Karpas-422 (cell line): ENCODE measurements at regions not wholly inside any gene's neighbourhood (a gene's known extent, or its start where the extent isn't known, plus 50 kb on each side); places are given as distances from the start of the nearest gene placed in this dataset.

Experiments used
- DNase-seq: peaks from one replicate; pipeline ENCODE4 v3.0.0-alpha.2; 2015
- H2AFZ ChIP-seq: fragments of 200-600 bp; sonication (generic); 2 replicates; pipeline ENCODE4 v1.6.1; 2014; ENCODE audit warnings: antibody characterized with exemption, low read length, mixed read lengths
- H3K27ac ChIP-seq: fragments of 200-600 bp; sonication (generic); 2 replicates; pipeline ENCODE4 v1.5.1; 2014; ENCODE audit warnings: mild to moderate bottlenecking, low read length, moderate library complexity
- H3K27me3 ChIP-seq: fragments of 200-600 bp; sonication (generic); 2 replicates; pipeline ENCODE4 v1.6.1; 2014; ENCODE audit warnings: low read length, mixed read lengths
- H3K36me3 ChIP-seq: fragments of 200-600 bp; sonication (generic); 2 replicates; pipeline ENCODE4 v1.6.1; 2014; ENCODE audit warnings: low read length, mixed read lengths; ENCODE audit not compliant: insufficient read depth
- H3K4me1 ChIP-seq: fragments of 200-600 bp; sonication (generic); 2 replicates; pipeline ENCODE4 v1.6.1; 2014; ENCODE audit warnings: mild to moderate bottlenecking, low read length, mixed read lengths
- H3K4me2 ChIP-seq: fragments of 200-600 bp; sonication (generic); 2 replicates; pipeline ENCODE4 v1.6.1; 2014; ENCODE audit warnings: low read length, low read depth, mild to moderate bottlenecking; ENCODE audit not compliant: poor library complexity, severe bottlenecking
- H3K4me3 ChIP-seq: fragments of 200-600 bp; sonication (generic); 2 replicates; pipeline ENCODE4 v1.5.1; 2014; ENCODE audit warnings: mild to moderate bottlenecking, antibody characterized with exemption, low read length, mixed read lengths
- H3K79me2 ChIP-seq: fragments of 200-600 bp; sonication (generic); 2 replicates; pipeline ENCODE4 v1.6.1; 2014; ENCODE audit warnings: mild to moderate bottlenecking, low read length, mixed read lengths
- H3K9ac ChIP-seq: fragments of 200-600 bp; sonication (generic); 2 replicates; pipeline ENCODE4 v1.6.0; 2014; ENCODE audit warnings: low read length
- H3K9me2 ChIP-seq: fragments of 200-600 bp; sonication (generic), shearing (Covaris generic); replicated peaks from 2 replicates; pipeline ENCODE4 v1.6.0; 2014; ENCODE audit warnings: mild to moderate bottlenecking, low read length, moderate library complexity; ENCODE audit not compliant: insufficient read depth
- H3K9me3 ChIP-seq: fragments of 300-700, 200-600 bp; sonication (generic); 2 replicates; pipeline ENCODE4 v1.6.1; 2014; ENCODE audit warnings: low read length, mixed read lengths
- H4K20me1 ChIP-seq: fragments of 200-600 bp; sonication (generic); 2 replicates; pipeline ENCODE4 v1.6.1; 2014; ENCODE audit warnings: mild to moderate bottlenecking, antibody characterized with exemption, low read length, low read depth; ENCODE audit not compliant: insufficient read depth

GRCh38 chr12:66862356-66862985, 183.6 kb upstream of the GRIP1 start:
- Histone ChIP-seq H3K4me1 (peaks cover 10% of the 10 kb centered on the region), H2AFZ (no peak overlapping the region), H3K9me3 (no peaks in the 10 kb centered on the region), H4K20me1 (no peaks in the 10 kb centered on the region), H3K9ac (no peak overlapping the region), H3K4me2 (no peak overlapping the region), H3K36me3 (no peaks in the 10 kb centered on the region), H3K27ac (no peak overlapping the region), H3K27me3 (no peaks in the 10 kb centered on the region), H3K9me2 (no peaks in the 10 kb centered on the region), H3K4me3 (no peak overlapping the region), H3K79me2 (no peaks in the 10 kb centered on the region)
- DNase-seq = peak; percentile 24

GRCh38 chr12:66863276-66863675, 184.4 kb upstream of the GRIP1 start:
- Histone ChIP-seq H3K79me2 (no peaks in the 10 kb centered on the region), H3K36me3 (no peaks in the 10 kb centered on the region), H3K9ac (no peak overlapping the region), H3K9me3 (no peaks in the 10 kb centered on the region), H4K20me1 (no peaks in the 10 kb centered on the region), H3K27me3 (no peaks in the 10 kb centered on the region), H3K9me2 (no peaks in the 10 kb centered on the region), H3K4me1 (peaks cover 10% of the 10 kb centered on the region), H3K27ac (no peak overlapping the region), H3K4me2 (no peak overlapping the region), H2AFZ (no peak overlapping the region), H3K4me3 (no peak overlapping the region)
- DNase-seq = peak; percentile 38

GRCh38 chr12:66877925-66878324, 199.0 kb upstream of the GRIP1 start:
- Histone ChIP-seq H3K27me3 (no peaks in the 10 kb centered on the region), H3K9me3 (no peaks in the 10 kb centered on the region), H4K20me1 (no peaks in the 10 kb centered on the region), H2AFZ (no peak overlapping the region), H3K9ac (no peak overlapping the region), H3K4me3 (no peak overlapping the region), H3K4me2 (no peak overlapping the region), H3K79me2 (no peaks in the 10 kb centered on the region), H3K9me2 (no peaks in the 10 kb centered on the region), H3K4me1 (peaks cover 52% of the 10 kb centered on the region), H3K27ac (no peak overlapping the region), H3K36me3 (no peaks in the 10 kb centered on the region)
- peak; percentile 27 for DNase-seq

- Histone ChIP-seq H4K20me1 (no peaks in the 10 kb centered on the region), H3K79me2 (no peaks in the 10 kb centered on the region), H3K9ac (no peak overlapping the region), H3K27me3 (no peaks in the 10 kb centered on the region), H3K36me3 (no peaks in the 10 kb centered on the region), H3K9me3 (no peaks in the 10 kb centered on the region), H2AFZ (no peak overlapping the region), H3K4me3 (no peak overlapping the region), H3K4me1 (peaks cover 67% of the 10 kb centered on the region), H3K9me2 (no peaks in the 10 kb centered on the region), H3K4me2 (no peak overlapping the region), H3K27ac (no peak overlapping the region)
- DNase-seq = no peak
Measured at GRCh38 chr12:66879409-66879808, 200.5 kb upstream of the GRIP1 start.

- DNase-seq = no peak
- Histone ChIP-seq H3K36me3 (no peaks in the 10 kb centered on the region), H3K4me1 (peaks cover 68% of the 10 kb centered on the region), H3K9me3 (no peaks in the 10 kb centered on the region), H3K79me2 (no peaks in the 10 kb centered on the region), H4K20me1 (no peaks in the 10 kb centered on the region), H3K4me3 (peak overlapping the region; percentile 42), H3K4me2 (peak overlapping the region; percentile 81), H3K27ac (peak overlapping the region; percentile 93), H2AFZ (0 out of 2 replicates have a peak overlapping the region, but pooled peaks have one; percentile 16), H3K9me2 (no peaks in the 10 kb centered on the region), H3K9ac (peak overlapping the region; percentile 14; the same call in 1 of the 2 replicates), H3K27me3 (no peaks in the 10 kb centered on the region)
Measured at GRCh38 chr12:66881386-66881785, 202.5 kb upstream of the GRIP1 start.

- H2AFZ ChIP-seq = peak overlapping the region; percentile 40; the same call in 1 of the 2 replicates
- H3K9ac ChIP-seq = peak overlapping the region; percentile 51
- H3K9me3 ChIP-seq = no peaks in the 10 kb centered on the region
- peak; percentile 81 for DNase-seq
- no peaks in the 10 kb centered on the region for H3K9me2 ChIP-seq
- H4K20me1 ChIP-seq = no peaks in the 10 kb centered on the region
- H3K4me3 ChIP-seq = peak overlapping the region; percentile 58
- no peaks in the 10 kb centered on the region for H3K79me2 ChIP-seq
- no peaks in the 10 kb centered on the region for H3K27me3 ChIP-seq
- H3K4me1 ChIP-seq = peaks cover 65% of the 10 kb centered on the region
- H3K36me3 ChIP-seq = no peaks in the 10 kb centered on the region
- H3K27ac ChIP-seq = peak overlapping the region; percentile 93
- H3K4me2 ChIP-seq = peak overlapping the region; percentile 81
Measured at GRCh38 chr12:66884091-66884490, 205.2 kb upstream of the GRIP1 start.

GRCh38 chr12:66885115-66885875, 206.4 kb upstream of the GRIP1 start:
- Histone ChIP-seq H3K27me3 (no peaks in the 10 kb centered on the region), H4K20me1 (no peaks in the 10 kb centered on the region), H2AFZ (no peak overlapping the region), H3K36me3 (no peaks in the 10 kb centered on the region), H3K4me2 (peak overlapping the region; percentile 81), H3K9me2 (no peaks in the 10 kb centered on the region), H3K27ac (peak overlapping the region; percentile 93; the same call in 1 of the 2 replicates), H3K9ac (peak overlapping the region; percentile 9; the same call in 1 of the 2 replicates), H3K9me3 (no peaks in the 10 kb centered on the region), H3K4me1 (peaks cover 55% of the 10 kb centered on the region), H3K4me3 (0 out of 2 replicates have a peak overlapping the region, but pooled peaks have one; percentile 58), H3K79me2 (no peaks in the 10 kb centered on the region)
- no peak for DNase-seq

GRCh38 chr12:66896797-66897196, 217.9 kb upstream of the GRIP1 start:
- H3K9me3 ChIP-seq = no peaks in the 10 kb centered on the region
- no peak overlapping the region for H2AFZ ChIP-seq
- H3K27me3 ChIP-seq = no peaks in the 10 kb centered on the region
- DNase-seq = no peak
- H3K79me2 ChIP-seq = no peaks in the 10 kb centered on the region
- H3K36me3 ChIP-seq = no peaks in the 10 kb centered on the region
- no peak overlapping the region for H3K4me2 ChIP-seq
- peaks cover 32% of the 10 kb centered on the region for H3K4me1 ChIP-seq
- H3K9me2 ChIP-seq = no peaks in the 10 kb centered on the region
- no peak overlapping the region for H3K9ac ChIP-seq
- no peaks in the 10 kb centered on the region for H4K20me1 ChIP-seq
- no peak overlapping the region for H3K27ac ChIP-seq
- H3K4me3 ChIP-seq = no peak overlapping the region
